Progenitor cell of endocrine pancreas (in vitro differentiated cells): ENCODE measurements at regions not wholly inside any gene's neighbourhood (a gene's known extent, or its start where the extent isn't known, plus 50 kb on each side); places are given as distances from the start of the nearest gene placed in this dataset.

Source experiments
- DNase-seq: peaks from one replicate; pipeline ENCODE4 v3.0.0; 2021; ENCODE audit warnings: low spot score; ENCODE audit not compliant: unreplicated experiment
- H3K27ac Mint-ChIP-seq: 2 replicates; pipeline ENCODE4 v1.8.0; 2021; ENCODE audit warnings: mild to moderate bottlenecking, moderate library complexity, mixed read lengths
- H3K27me3 Mint-ChIP-seq: 2 replicates; pipeline ENCODE4 v1.8.0; 2021; ENCODE audit warnings: mixed read lengths
- H3K36me3 Mint-ChIP-seq: 2 replicates; pipeline ENCODE4 v1.8.0; 2022; ENCODE audit warnings: mixed read lengths; ENCODE audit not compliant: insufficient read depth
- H3K4me1 Mint-ChIP-seq: 2 replicates; pipeline ENCODE4 v1.8.0; 2021; ENCODE audit warnings: low read depth, mixed read lengths
- H3K4me3 Mint-ChIP-seq: 2 replicates; pipeline ENCODE4 v1.8.0; 2021; ENCODE audit warnings: low read depth, mild to moderate bottlenecking, moderate library complexity, mixed read lengths
- H3K9me3 Mint-ChIP-seq: 2 replicates; pipeline ENCODE4 v1.8.0; 2021; ENCODE audit warnings: low read depth, mixed read lengths
- TF ChIP-seq, protein P1 (sequence below): fragments of 200-600 bp; sonication (generic); IDR thresholded peaks from one replicate; pipeline ENCODE4 v1.5.0; 2021; ENCODE audit warnings: antibody characterized with exemption, mild to moderate bottlenecking; ENCODE audit not compliant: unreplicated experiment

GRCh38 chr6:63503199-63503598 is 69.1 kb upstream of the LOC128125822 start:
- Mint-ChIP-seq H3K4me1 (peaks cover 2% of the 10 kb centered on the region), H3K27me3 (no peaks in the 10 kb centered on the region), H3K36me3 (no peaks in the 10 kb centered on the region), H3K4me3 (no peak overlapping the region), H3K9me3 (no peaks in the 10 kb centered on the region), H3K27ac (no peak overlapping the region)
- TF ChIP-seq, protein P1, sequence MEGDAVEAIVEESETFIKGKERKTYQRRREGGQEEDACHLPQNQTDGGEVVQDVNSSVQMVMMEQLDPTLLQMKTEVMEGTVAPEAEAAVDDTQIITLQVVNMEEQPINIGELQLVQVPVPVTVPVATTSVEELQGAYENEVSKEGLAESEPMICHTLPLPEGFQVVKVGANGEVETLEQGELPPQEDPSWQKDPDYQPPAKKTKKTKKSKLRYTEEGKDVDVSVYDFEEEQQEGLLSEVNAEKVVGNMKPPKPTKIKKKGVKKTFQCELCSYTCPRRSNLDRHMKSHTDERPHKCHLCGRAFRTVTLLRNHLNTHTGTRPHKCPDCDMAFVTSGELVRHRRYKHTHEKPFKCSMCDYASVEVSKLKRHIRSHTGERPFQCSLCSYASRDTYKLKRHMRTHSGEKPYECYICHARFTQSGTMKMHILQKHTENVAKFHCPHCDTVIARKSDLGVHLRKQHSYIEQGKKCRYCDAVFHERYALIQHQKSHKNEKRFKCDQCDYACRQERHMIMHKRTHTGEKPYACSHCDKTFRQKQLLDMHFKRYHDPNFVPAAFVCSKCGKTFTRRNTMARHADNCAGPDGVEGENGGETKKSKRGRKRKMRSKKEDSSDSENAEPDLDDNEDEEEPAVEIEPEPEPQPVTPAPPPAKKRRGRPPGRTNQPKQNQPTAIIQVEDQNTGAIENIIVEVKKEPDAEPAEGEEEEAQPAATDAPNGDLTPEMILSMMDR = no peak
- DNase-seq = no peak

- H3K9me3 Mint-ChIP-seq = no peaks in the 10 kb centered on the region
- no peak overlapping the region for H3K27ac Mint-ChIP-seq
- H3K36me3 Mint-ChIP-seq = no peaks in the 10 kb centered on the region
- H3K27me3 Mint-ChIP-seq = no peaks in the 10 kb centered on the region
- no peak overlapping the region for H3K4me3 Mint-ChIP-seq
- no peak for DNase-seq
- H3K4me1 Mint-ChIP-seq = no peaks in the 10 kb centered on the region
- TF ChIP-seq, protein P1 = no peak
Measured at GRCh38 chr6:63504777-63505384, 67.4 kb upstream of the LOC128125822 start.

- no peak overlapping the region for H3K27ac Mint-ChIP-seq
- TF ChIP-seq, protein P1 = no peak
- peaks cover 4% of the 10 kb centered on the region for H3K4me1 Mint-ChIP-seq
- no peaks in the 10 kb centered on the region for H3K36me3 Mint-ChIP-seq
- H3K4me3 Mint-ChIP-seq = no peak overlapping the region
- DNase-seq = no peak
- no peaks in the 10 kb centered on the region for H3K27me3 Mint-ChIP-seq
- H3K9me3 Mint-ChIP-seq = no peaks in the 10 kb centered on the region
Measured at GRCh38 chr6:63507096-63507495, 65.2 kb upstream of the LOC128125822 start.

- no peaks in the 10 kb centered on the region for H3K36me3 Mint-ChIP-seq
- no peaks in the 10 kb centered on the region for H3K27me3 Mint-ChIP-seq
- no peak for DNase-seq
- peaks cover 11% of the 10 kb centered on the region for H3K4me1 Mint-ChIP-seq
- H3K27ac Mint-ChIP-seq = no peak overlapping the region
- TF ChIP-seq, protein P1 = no peak
- H3K4me3 Mint-ChIP-seq = no peak overlapping the region
- H3K9me3 Mint-ChIP-seq = no peaks in the 10 kb centered on the region
Measured at GRCh38 chr6:63509652-63510352, 62.5 kb upstream of the LOC128125822 start.

GRCh38 chr6:63510353-63510686 is 62.0 kb upstream of the LOC128125822 start:
- Mint-ChIP-seq H3K4me3 (no peak overlapping the region), H3K36me3 (no peaks in the 10 kb centered on the region), H3K27ac (no peak overlapping the region), H3K27me3 (no peaks in the 10 kb centered on the region), H3K9me3 (no peaks in the 10 kb centered on the region), H3K4me1 (peaks cover 11% of the 10 kb centered on the region)
- DNase-seq = no peak
- TF ChIP-seq, protein P1 = no peak
